Immature natural killer cell (primary cell): ENCODE measurements at regions not wholly inside any gene's neighbourhood (a gene's known extent, or its start where the extent isn't known, plus 50 kb on each side); places are given as distances from the start of the nearest gene placed in this dataset.
A peak's percentile ranks its signal among the peaks of the same experiment; 100 is the strongest.
"Not testable (repeated sequence)": the region's sequence is repeated elsewhere in the genome, so short reads cannot be mapped to it uniquely, and the experiment has no call there.

Source experiments
- DNase-seq, 3 donors: peaks; one replicate each; pipeline ENCODE4 v3.0.0; 2022; ENCODE audit warnings: mixed read lengths in 1 of 3
- H3K27ac Mint-ChIP-seq, 6 donors: one replicate each; pipeline ENCODE4 v1.8.0; 2020; ENCODE audit warnings: mixed read lengths in 6 of 6, mild to moderate bottlenecking in 5 of 6, inconsistent platforms in 4 of 6, moderate library complexity in 3 of 6
- H3K27me3 Mint-ChIP-seq, 3 donors: one replicate each; pipeline ENCODE4 v1.8.0; 2020 to 2021; ENCODE audit warnings: low read depth in 3 of 3, mild to moderate bottlenecking in 3 of 3, mixed read lengths in 3 of 3, moderate library complexity in 3 of 3, inconsistent platforms in 1 of 3
- H3K36me3 Mint-ChIP-seq, 3 donors: one replicate each; pipeline ENCODE4 v1.8.0; 2020; ENCODE audit warnings: mixed read lengths in 3 of 3, inconsistent platforms in 2 of 3, mild to moderate bottlenecking in 2 of 3
- H3K4me1 Mint-ChIP-seq, 2 donors: one replicate each; pipeline ENCODE4 v1.8.0; 2020; ENCODE audit warnings: inconsistent platforms in 2 of 2, mild to moderate bottlenecking in 2 of 2, mixed read lengths in 2 of 2, moderate library complexity in 1 of 2
- H3K4me3 Mint-ChIP-seq, 5 donors: one replicate each; pipeline ENCODE4 v1.8.0; 2020; ENCODE audit warnings: mild to moderate bottlenecking in 5 of 5, mixed read lengths in 5 of 5, inconsistent platforms in 3 of 5, moderate library complexity in 3 of 5
- H3K9me3 Mint-ChIP-seq, 6 donors: one replicate each; pipeline ENCODE4 v1.8.0; 2020; ENCODE audit warnings: mild to moderate bottlenecking in 6 of 6, mixed read lengths in 6 of 6, inconsistent platforms in 4 of 6, moderate library complexity in 3 of 6

- not testable (repeated sequence) for H3K4me1 Mint-ChIP-seq, H3K27me3 Mint-ChIP-seq, H3K9me3 Mint-ChIP-seq, H3K4me3 Mint-ChIP-seq, DNase-seq, H3K27ac Mint-ChIP-seq, H3K36me3 Mint-ChIP-seq
Measured at GRCh38 chr9:42502620-42503264, 319.3 kb downstream of the SPATA31A6 start.

GRCh38 chr9:42508111-42508510, 324.7 kb downstream of the SPATA31A6 start:
- H3K4me3 Mint-ChIP-seq, H3K9me3 Mint-ChIP-seq, H3K27ac Mint-ChIP-seq, H3K4me1 Mint-ChIP-seq, H3K36me3 Mint-ChIP-seq, DNase-seq, H3K27me3 Mint-ChIP-seq: not testable (repeated sequence)

GRCh38 chr9:42513535-42513934, 330.1 kb downstream of the SPATA31A6 start:
- not testable (repeated sequence) for H3K27me3 Mint-ChIP-seq, H3K36me3 Mint-ChIP-seq, H3K4me3 Mint-ChIP-seq, H3K9me3 Mint-ChIP-seq, H3K4me1 Mint-ChIP-seq, DNase-seq, H3K27ac Mint-ChIP-seq

- H3K4me3 Mint-ChIP-seq, H3K36me3 Mint-ChIP-seq, H3K4me1 Mint-ChIP-seq, DNase-seq, H3K9me3 Mint-ChIP-seq, H3K27ac Mint-ChIP-seq, H3K27me3 Mint-ChIP-seq: not testable (repeated sequence)
Measured at GRCh38 chr9:42534325-42534983, 351.0 kb downstream of the SPATA31A6 start.

GRCh38 chr9:42534984-42535325, 351.5 kb downstream of the SPATA31A6 start:
- not testable (repeated sequence) for DNase-seq, H3K27ac Mint-ChIP-seq, H3K27me3 Mint-ChIP-seq, H3K36me3 Mint-ChIP-seq, H3K9me3 Mint-ChIP-seq, H3K4me1 Mint-ChIP-seq, H3K4me3 Mint-ChIP-seq

GRCh38 chr9:42550789-42551357, 367.4 kb downstream of the SPATA31A6 start:
- DNase-seq: peak; percentile 6 to 36 (median 14)
- H3K9me3 Mint-ChIP-seq: not testable (repeated sequence)

GRCh38 chr9:42568530-42568929, 385.1 kb downstream of the SPATA31A6 start:
- not testable (repeated sequence) for H3K27ac Mint-ChIP-seq, H3K4me1 Mint-ChIP-seq, H3K36me3 Mint-ChIP-seq, H3K4me3 Mint-ChIP-seq, H3K27me3 Mint-ChIP-seq, H3K9me3 Mint-ChIP-seq
- DNase-seq: peak; percentile 5 to 28 (median 24)

More at GRCh38 chr9:42550789-42551357, 367.4 kb downstream of the SPATA31A6 start:
- H3K4me3 Mint-ChIP-seq, H3K27me3 Mint-ChIP-seq, H3K27ac Mint-ChIP-seq, H3K4me1 Mint-ChIP-seq, H3K36me3 Mint-ChIP-seq: not testable (repeated sequence)

- not testable (repeated sequence) for H3K27ac Mint-ChIP-seq, H3K4me3 Mint-ChIP-seq, H3K36me3 Mint-ChIP-seq, H3K27me3 Mint-ChIP-seq, H3K9me3 Mint-ChIP-seq, H3K4me1 Mint-ChIP-seq
- peak; percentile 16 to 41 (median 32) for DNase-seq
Measured at GRCh38 chr9:42568942-42569556, 385.6 kb downstream of the SPATA31A6 start.

GRCh38 chr9:42577851-42578250, 394.4 kb downstream of the SPATA31A6 start:
- not testable (repeated sequence) for H3K27me3 Mint-ChIP-seq, DNase-seq, H3K4me1 Mint-ChIP-seq, H3K27ac Mint-ChIP-seq, H3K9me3 Mint-ChIP-seq, H3K36me3 Mint-ChIP-seq, H3K4me3 Mint-ChIP-seq
